GM12891 (cell line): ENCODE measurements at regions not wholly inside any gene's neighbourhood (a gene's known extent, or its start where the extent isn't known, plus 50 kb on each side); places are given as distances from the start of the nearest gene placed in this dataset.

Experiments used
- PAX5 ChIP-seq: IDR thresholded peaks from 2 replicates; pipeline ENCODE4 v1.6.1; 2011; ENCODE audit warnings: low read length, moderate library complexity, mild to moderate bottlenecking; ENCODE audit not compliant: insufficient read depth, severe bottlenecking
- POLR2A ChIP-seq: IDR thresholded peaks from 2 replicates; pipeline ENCODE4 v1.6.1; 2011; ENCODE audit warnings: low read depth, low read length, control low read depth
- POLR2AphosphoS5 ChIP-seq: IDR thresholded peaks from 2 replicates; pipeline ENCODE4 v1.6.1; 2011; ENCODE audit warnings: low read depth, low read length, control low read depth
- TAF1 ChIP-seq: IDR thresholded peaks from 2 replicates; pipeline ENCODE4 v1.6.1; 2011; ENCODE audit warnings: low read depth, low read length, control low read depth

DNA sequence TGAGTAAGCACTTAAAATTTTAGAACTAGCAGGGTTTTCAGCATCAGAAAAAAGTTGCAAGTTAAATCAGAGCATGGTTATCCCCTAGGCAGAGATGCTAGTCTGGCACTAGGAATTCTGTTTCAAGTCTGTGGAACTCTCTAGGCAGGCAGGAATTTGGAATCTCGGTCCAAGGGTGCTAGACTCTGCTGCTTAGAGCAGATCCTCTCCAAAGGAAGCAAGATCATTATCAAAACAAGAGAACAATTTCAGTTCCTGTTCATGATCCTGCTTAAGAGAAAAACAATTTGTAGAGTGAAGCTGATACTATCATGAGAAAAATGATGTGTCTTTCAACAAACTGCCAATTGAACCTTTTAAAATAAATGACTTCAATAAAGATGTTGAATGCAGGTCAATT, 420.7 kb downstream of the KIF4B start:
- TF ChIP-seq POLR2AphosphoS5 (no peak), POLR2A (no peak), TAF1 (no peak), PAX5 (no peak)
